ENCODE measurements at regions not wholly inside any gene's neighbourhood (a gene's known extent, or its start where the extent isn't known, plus 50 kb on each side); places are given as distances from the start of the nearest gene placed in this dataset.

DNA sequence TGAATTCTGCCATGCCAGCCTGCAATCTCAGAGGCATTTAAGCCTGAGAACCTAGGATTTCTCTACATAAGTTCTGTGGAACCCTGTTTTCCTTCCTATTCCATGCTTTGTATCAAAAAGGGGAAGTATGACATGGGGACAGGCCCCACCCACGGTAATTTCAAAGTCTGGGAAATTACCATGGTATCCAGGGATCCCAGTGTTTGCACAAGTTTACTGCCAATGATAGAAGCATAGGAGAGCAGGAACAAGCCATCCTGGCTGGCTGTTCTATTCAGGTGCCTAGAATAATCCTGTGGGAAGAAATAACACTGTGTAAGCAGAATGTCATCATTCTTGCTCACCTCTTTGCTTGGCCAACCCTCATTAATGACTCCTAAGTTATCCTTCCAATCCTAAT, 53.8 kb upstream of the ATP1B1 start:
- DNase-seq (ENCODE audit: insufficient read length, low spot score) (no peak), FAIRE-seq (no peak)
- no peak for TF ChIP-seq POLR2A (IDR thresholded peaks at IDR 0.05; ENCODE audit: low read depth, low read length)

GRCh38 chr1:169053196-169053595, 53.3 kb upstream of the ATP1B1 start:
- no peak for FAIRE-seq
- TF ChIP-seq POLR2A (IDR thresholded peaks at IDR 0.05; ENCODE audit: low read depth, low read length), result no peak
- no peak for DNase-seq (ENCODE audit: insufficient read length, low spot score)
